HUDEP-2 (cell line): ENCODE measurements at regions not wholly inside any gene's neighbourhood (a gene's known extent, or its start where the extent isn't known, plus 50 kb on each side); places are given as distances from the start of the nearest gene placed in this dataset.
"Not testable (repeated sequence)": the region's sequence is repeated elsewhere in the genome, so short reads cannot be mapped to it uniquely, and the experiment has no call there.

ENCODE experiments used
- DNase-seq, 76 experiments: peaks; one replicate each; lab custom pipeline; 2025; ENCODE audit not compliant: unreplicated experiment in 76 of 76; lab: John Stamatoyannopoulos, UW

GRCh38 chr9:29006628-29007027 is 1433.3 kb upstream of the C9orf72 start:
- DNase-seq: no peak

DNA sequence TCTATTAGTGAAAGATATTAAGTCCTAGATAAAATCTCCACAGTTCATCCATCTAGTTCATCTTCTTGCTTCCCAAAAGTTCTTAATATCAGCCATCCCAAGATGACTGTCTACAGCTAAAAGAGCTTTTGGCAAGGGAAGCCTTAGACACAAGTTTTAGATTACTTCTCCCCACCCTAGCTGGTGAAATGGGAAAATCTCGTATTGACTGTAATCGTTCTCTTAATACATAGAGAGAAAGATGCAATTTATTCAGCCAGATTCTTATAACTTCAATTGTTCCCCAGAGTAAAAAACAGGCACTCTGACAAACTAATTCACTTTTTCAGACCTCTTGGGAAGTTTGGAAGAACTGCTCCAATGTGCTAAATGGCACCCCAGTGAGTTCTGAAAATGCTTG is 1439.6 kb upstream of the C9orf72 start:
- DNase-seq: no peak

DNA sequence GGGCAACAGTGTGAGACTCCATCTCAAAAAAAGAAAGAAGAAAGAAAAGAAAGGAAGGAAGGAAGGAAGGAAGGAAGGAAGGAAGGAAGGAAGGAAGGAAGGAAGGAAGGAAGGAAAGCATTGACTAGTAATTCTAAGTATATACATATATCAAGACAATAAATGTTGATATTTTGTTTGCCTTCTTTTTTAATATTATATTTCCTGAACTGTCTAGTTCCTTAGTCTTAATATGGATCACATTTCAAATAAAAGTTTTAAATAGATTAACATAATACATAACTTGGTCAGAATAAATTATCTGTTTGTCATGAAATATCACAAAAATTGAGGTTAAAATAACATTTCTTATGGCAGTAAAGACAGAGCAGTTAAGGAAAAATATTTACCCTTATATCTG is 1448.4 kb upstream of the C9orf72 start:
- DNase-seq: no peak

- DNase-seq: no peak
Observed at GRCh38 chr9:29038332-29038731, 1465.1 kb upstream of the C9orf72 start.

DNA sequence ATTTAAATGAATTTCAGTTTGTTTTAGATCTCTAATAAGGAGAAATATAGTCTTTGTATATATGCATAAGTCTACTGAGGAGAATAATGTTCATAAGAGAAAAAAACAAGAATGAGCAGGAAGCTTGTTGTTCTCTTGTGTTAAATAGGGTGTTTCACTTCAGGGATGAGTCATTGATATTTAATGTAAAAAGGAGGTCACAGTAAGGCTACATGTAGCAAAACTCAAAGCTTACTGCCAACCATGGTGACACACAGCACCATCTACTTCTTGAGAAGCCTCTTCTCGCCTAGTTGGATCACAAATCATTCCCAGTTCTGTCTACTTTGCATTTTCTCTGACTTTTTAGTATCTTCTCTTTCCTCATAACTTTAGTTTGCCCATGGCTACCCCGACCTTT is 1466.0 kb upstream of the C9orf72 start:
- no peak for DNase-seq

- no peak for DNase-seq
Observed at GRCh38 chr9:29043072-29043471, 1469.8 kb upstream of the C9orf72 start.

DNA sequence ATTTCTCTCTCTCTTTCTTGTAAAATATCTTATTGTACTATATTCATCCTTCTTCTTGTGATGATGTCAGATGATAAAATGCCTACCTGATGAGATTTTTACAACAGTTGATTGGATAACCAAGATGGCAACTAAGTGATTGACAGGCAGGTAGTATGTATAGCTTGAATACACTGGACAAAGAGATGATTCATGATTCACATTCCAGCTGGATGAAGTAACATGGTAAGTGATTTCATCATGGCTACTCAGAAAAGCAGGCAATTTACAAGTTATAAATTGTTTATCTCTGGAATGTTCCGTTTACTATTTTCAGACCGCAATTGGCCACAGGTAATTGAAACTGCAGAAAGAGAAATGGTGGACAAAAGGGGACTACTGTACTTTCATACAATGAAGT is 1471.7 kb upstream of the C9orf72 start:
- DNase-seq: no peak

- DNase-seq: no peak
Observed at GRCh38 chr9:29060041-29060440, 1486.8 kb upstream of the C9orf72 start.

GRCh38 chr9:29062446-29062845 is 1489.2 kb upstream of the C9orf72 start:
- no peak for DNase-seq

GRCh38 chr9:29063031-29063430 is 1489.8 kb upstream of the C9orf72 start:
- DNase-seq: no peak

GRCh38 chr9:29066141-29066640 is 1492.9 kb upstream of the C9orf72 start:
- DNase-seq: no peak

- DNase-seq: no peak
Observed at GRCh38 chr9:29068461-29068860, 1495.2 kb upstream of the C9orf72 start.

DNA sequence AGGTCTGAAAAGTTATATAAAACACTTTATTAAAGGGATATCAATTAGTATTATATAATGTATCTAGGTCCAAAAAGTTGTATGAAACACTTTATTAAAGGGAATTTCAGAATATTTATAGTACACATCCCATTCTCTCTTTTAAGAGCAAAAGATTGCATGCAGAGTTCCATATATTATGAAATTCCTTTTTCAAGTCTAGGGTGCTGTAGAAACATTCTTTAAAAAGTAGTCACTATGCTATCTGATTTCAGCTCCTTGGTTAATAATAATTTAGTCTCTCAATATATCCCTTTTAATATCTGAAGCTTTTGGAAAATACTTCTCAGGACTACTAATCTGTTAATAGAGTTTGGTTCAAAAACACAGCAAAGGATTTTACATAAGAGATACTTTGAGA is 1496.1 kb upstream of the C9orf72 start:
- no peak for DNase-seq

- DNase-seq: no peak
Observed at GRCh38 chr9:29078063-29078666, 1504.9 kb upstream of the C9orf72 start.

DNA sequence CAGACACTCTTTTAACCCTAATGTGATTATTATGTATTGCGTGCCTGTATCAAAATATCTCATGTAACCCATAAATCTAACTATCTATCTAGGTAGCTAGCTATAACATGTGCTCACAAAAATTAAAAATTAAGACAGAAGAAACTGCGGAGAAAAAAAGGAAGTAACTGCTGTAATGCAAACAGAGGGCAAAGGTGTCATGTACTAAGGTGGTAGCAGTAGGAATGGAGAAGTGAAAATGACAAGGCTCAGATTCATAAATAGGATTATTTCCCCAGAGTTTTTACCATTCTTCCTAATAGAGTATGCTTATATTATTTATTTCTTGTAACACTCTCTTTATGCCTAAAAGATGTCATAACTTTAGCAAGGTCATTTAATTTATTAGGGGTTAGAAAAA is 1527.5 kb upstream of the C9orf72 start:
- no peak for DNase-seq

- DNase-seq: not testable (repeated sequence)
Observed at GRCh38 chr9:29104166-29104565, 1530.9 kb upstream of the C9orf72 start.

GRCh38 chr9:29118555-29118954 is 1545.3 kb upstream of the C9orf72 start:
- peak in 1 of 76 experiments; percentile 2 for DNase-seq

GRCh38 chr9:29126783-29127182 is 1553.5 kb upstream of the C9orf72 start:
- DNase-seq: no peak

GRCh38 chr9:29129763-29130162 is 1556.5 kb upstream of the C9orf72 start:
- DNase-seq: no peak

DNA sequence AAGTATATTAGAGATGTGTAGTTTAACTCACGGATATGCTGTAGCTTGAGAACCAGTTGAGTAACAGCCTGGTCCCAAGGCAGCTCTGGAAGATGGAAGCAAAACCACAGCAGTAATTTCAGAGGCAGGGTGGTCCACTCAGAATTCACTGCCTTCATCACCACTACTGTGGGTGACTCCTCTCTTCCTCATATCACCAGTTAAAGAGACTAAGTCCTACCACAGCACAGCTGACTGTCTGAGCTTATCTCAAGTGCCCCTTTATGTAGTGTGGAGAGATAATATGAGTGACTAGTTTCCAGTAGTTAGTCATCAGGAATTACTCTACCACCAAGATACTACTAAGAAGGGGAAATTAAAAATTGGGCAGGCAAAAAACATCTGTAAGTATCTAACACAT is 1571.2 kb upstream of the C9orf72 start:
- DNase-seq: peak in 35 of 76 experiments; percentile 1 to 73 (median 32)

DNA sequence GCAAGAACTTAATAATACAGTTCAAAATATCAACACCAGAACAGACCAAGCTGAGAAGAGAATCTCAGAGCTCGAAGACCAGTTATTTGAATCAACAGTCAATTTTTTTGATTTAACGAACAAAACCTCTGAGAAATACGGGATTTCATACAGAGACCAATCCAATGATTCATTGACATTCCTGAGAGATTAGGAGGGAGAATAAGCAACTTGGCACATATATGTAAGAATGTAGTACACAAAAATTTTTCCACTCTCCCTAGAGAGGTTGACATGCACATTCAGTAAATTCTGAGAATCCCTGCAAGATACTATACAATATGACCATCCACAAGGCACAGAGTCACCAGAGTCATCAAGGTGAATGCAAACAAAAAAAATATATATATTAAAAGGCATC is 1577.3 kb upstream of the C9orf72 start:
- DNase-seq: no peak

DNA sequence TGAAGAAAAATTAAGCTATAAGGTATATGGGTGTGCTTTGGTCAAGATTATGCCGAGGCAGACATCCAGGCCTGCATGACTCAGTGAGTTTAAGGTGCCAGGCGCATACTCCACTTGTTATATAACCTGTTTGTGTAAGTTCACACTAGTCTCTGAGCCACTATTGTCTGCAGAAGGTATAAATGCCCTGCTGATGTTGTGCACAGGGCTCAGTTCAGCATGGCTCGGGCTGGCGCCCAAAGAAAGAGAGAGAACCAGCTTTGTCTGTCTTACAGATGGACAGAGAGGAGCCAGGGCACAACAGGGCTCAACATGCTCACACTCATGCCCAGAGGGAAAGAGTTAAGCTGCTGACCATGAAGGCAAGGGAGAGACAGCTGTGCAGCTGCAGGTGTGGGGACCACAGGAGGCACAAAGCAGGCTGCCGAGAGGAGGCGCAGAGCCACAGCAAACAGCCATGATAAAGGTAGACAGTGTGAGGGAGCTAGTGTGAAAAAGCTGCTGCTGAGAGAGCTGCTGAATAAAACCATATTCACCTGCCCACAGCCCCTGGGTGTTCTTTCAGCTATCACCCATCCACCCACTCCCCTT is 1587.6 kb upstream of the C9orf72 start:
- peak in 2 of 76 experiments; percentile 10 to 15 for DNase-seq

GRCh38 chr9:29174136-29174535 is 1600.9 kb upstream of the C9orf72 start:
- no peak for DNase-seq
